Ammon's horn (tissue), 1 donor: ENCODE measurements at regions not wholly inside any gene's neighbourhood (a gene's known extent, or its start where the extent isn't known, plus 50 kb on each side); places are given as distances from the start of the nearest gene placed in this dataset.
A peak's percentile ranks its signal among the peaks of the same experiment; 100 is the strongest.

Experiments
- DNase-seq: peaks from one replicate; pipeline ENCODE4 v3.0.0-alpha.2; 2016; ENCODE audit warnings: low spot score

DNA sequence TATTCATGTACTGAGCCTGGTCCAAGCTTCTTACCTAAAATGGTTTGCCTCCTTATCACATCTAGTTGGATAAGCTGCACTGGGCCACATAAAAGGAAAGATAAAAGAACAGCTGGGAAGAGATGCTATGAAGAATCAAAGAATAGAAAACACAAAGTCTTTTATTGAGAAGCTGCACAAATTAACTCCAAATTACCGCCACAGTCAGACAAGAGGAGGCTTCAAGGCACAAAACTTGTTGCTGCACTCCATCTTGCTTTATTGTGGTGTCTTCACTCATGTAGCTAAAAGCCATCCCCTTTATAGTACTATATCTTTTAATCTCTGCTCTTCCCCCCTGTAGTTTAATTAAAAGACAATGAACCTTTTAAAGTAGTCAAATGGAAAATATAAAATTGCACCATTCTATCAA is 330.6 kb upstream of the PMFBP1 start:
- no peak for DNase-seq

DNA sequence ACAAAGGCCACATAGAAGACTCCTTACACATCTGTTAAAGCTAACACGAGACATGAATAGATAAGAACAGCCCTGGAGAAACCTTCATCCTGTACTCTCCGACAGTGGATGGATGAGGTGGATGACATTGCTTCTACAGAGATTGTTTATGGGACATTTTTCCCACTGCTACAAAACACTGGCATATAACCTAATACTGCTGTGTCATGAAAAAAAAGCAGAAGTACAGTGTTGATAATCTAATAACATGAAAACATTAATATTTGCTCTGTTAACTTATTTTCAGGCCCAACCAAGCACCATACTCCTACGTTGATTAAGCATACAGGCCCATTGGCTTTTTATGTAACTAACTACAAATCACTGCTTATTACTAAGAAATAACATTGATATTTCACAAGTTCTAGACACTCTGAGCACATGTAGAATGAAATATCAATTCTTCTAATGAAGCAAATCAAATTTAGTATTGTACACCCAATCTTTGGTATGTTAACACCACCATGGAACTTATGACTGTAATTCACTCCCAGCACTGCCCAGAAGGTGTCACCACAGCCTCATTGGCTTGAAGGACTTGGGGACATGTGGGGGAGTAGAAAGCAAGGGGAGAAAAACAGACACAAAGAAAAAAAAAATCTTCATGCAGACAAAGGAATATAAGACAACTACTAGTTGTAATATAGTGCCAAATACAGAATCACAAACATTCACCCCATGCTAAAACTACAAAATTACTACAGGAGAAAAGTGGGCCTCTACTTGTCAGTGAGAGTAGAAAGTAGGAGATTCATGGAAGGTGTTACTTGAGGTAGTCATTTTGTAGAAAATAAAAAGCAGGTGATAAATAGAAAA is 330.0 kb upstream of the PMFBP1 start:
- DNase-seq, result peak; percentile 75

DNA sequence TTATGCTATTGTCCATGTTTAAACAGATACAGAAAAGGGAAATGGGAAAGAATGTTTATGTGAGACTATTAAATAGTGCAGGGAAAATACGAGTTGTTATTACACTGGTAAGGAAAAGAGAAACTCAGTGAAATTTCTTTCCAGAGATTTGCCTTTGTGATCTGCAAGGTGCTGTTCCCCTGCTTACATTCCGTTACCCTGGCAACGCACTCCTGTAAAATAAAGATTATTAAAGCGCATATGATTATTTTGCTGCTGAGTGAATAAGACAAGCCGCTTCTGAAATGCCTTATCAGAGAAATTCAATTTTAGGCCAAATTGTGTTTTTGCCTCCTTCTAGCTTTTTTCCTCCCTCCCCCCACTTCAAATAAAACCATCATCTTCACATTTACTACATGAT is 328.6 kb upstream of the PMFBP1 start:
- DNase-seq, result no peak

DNA sequence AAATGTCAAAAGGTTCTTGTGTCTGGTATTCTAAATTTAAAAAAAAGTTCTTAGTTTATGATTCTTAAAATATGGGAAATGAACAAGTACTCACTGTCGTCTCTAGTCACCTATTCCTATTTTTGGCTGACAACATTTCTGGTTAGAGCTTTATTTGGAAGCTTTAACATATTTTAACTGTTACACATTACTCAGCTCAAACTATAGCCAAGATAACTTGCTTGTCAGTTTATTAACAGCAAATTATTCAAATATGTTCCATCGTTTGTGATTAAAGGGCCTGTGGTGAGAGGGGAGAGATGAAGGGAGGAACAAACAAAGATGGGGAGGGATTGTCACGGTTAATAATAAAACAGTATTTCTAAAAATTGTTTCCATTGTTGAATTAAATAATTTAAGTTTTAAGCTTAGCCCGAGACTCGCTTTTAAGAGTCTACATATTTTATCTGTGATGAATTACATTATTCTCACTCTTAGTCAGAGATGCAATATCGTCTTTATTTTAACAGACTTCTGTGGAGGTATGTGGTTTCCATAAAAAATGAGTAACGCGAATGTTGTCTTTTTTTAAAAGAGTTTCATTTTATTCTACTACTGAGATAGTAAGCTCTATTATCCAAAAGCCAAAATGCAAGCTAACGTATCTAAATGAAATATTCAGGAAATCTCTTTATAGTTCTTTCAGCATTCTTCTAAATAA is 321.9 kb upstream of the PMFBP1 start:
- DNase-seq, result no peak

DNA sequence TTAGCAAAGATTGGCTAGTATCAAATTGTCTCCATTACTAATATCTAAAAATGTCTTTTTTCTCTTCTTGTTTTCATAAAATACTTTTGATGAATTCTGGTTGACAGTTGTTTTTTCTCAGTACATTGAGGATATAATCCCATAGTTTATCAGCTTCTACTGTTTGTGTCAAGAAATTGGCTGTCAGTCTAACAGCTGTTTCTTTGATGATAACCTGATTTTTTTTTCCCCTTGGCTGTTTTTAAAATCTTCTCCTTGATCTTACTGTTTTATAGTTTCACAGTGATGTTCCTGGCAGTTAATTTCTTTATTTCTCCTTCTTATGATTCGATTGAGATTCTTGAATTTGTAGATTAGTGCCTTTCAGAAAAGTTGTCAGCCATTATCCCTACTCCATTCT is 315.3 kb upstream of the PMFBP1 start:
- no peak for DNase-seq

DNA sequence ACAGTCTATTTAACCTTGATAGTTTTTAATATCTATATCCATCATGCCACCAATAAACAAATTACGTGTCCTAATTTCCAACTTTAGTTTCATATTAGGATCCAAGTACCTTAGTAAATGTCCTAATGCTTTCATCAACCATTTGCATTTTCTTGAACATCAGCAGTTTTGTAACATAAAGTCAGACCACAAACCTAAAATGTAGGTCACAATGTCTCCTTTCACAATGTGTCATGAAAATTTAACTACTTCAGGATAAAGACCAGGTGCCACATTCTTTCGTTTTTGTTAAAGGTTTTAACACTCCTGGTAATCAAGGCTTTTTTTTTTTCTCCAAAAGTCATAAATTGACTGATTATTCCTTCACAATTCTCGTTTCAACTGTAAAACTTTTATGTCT is 310.7 kb upstream of the PMFBP1 start:
- DNase-seq, result no peak

DNA sequence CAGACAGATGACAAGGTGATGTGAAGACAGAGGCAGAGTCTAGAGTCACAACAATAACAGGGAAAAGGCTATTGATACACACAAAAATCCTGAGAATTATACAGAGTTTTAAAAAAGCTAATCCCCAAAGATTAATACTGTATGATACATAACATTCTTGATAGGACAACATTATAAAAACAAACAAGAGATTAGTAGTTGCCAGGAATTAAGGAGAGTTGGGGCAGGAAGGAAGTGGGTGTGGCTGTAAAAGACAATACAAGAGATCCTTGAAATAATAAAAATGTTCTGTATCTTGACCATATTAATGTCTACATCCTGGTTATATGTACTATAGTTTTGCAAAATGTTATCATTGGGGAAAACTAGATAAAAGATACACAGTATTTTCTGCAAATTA is 309.5 kb upstream of the PMFBP1 start:
- no peak for DNase-seq

DNA sequence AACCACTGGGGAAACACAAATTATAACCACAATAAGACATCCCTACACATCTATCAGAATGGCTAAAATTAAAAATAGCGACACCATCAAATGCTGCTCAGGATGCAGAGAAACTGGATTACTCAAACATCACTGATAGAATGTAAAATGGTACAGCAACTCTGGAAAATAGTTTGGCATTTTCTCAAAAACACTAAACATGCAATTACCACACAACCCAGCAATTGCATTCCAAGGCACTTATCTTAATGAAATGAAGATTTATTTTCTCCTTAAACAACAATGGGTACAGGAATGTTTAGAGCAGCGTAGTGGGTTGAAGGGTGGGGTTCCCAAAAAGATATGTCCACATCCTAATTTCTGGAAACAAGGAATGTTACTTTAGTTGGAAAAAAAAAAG is 309.0 kb upstream of the PMFBP1 start:
- no peak for DNase-seq

DNA sequence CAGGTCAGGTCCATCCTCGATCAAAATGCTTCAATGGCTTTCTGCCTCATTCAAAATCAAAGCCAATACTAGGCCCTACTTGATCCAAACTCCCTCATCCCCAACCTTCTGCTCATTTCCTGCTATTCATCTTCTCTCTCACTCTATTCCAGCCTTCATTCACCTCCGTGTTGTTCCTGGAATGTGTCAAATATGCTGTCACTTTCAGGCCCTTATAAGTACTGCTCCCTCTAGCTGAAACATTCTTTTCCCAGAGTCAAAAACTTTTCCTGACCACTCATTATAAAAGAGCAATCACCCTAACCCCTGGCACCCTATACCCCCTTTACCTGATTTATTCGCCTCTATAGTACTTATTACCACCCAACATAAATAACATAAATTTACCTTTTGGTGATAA is 303.7 kb upstream of the PMFBP1 start:
- no peak for DNase-seq

DNA sequence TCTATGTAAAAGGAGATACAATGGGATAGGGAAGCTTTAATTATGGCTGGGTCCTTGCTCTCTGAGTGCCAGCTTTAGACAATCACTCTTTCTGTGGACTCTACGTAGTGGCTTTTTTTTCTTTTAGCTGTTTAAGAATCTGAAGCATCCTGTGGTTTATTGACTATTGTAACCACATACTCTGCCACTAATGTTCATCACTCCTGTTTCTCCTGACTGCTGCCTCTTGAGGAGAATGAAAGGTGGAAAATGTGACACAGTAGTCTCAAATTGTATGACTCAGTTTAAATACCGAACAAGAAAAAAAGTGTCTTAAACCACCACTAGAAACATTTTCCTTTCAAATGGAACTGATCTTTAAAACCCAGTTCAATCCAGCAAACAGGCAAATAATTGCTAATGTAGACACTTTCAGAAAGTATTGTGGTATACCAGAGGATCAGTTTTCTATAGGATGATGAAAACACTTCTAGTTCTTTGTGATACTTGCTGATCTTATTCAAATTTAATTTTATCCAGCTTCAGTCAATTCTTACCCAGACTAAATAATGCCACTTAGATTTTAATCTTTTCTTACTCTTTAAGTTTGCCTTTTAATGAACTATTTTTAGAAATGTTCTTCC is 302.7 kb upstream of the PMFBP1 start:
- DNase-seq, result no peak

DNA sequence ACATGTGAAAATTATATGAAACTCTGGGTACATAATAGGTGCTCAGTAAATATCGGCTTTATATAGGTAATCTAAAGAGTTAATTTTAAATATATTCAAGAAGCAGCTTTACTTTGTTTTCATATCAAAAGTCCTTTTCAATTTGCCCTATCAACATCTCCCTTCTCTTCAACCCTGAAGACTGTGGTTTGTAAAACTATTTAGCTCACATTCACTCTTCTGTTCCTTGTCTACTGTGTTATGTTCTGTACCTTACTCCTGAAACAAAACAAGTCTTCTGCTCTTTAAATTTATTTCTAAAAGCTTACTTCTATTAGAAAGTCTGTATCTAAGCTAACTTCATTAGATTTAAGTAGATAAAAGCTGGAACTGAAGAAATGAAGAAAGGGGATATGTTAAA is 301.7 kb upstream of the PMFBP1 start:
- DNase-seq, result no peak

DNA sequence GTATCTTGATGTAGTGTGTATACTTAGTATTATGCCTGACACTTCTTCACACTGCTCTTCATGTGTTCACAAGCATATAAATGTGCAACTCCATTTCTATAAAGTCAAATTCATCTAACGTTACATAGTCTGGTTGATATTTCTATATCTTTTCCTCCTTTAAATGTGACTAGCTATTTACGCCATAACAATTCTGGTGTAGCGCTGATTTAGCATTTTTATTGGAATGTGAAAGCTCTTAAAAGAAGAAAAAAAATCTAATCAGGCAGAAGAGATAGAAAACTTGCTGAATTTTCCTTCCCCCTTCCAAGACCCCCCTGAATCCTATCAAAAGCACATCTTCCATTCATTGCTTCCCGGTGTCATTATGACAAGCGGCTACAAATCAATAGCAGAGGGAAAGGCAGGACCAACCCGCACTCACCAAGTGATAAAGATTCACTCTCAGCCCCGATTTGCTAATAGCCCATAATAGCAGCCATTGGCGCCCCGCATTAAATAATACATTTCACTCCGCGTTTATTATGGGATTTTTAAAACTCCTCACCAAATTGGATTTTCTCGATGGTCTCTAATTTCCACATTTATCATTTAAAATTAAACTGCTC is 299.5 kb upstream of the PMFBP1 start:
- DNase-seq, result no peak

DNA sequence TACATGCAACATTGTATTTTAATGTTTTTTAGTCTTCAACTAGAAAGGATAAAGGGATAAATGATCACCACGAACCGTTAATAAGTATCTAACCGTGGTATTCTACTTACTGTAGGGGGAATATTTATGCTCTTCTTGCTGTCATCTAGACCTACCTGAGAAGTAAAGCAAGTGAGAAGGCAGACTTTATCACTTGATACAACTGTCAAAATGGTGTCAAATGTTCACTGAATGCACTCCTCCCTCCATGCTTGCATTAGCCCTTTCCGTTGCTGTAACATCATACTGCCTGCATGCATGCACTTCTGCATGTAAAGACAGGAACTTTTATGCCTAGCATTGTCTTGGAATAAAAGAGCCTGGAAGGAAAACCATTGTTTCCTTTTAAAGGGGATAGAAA is 298.6 kb upstream of the PMFBP1 start:
- DNase-seq, result no peak

DNA sequence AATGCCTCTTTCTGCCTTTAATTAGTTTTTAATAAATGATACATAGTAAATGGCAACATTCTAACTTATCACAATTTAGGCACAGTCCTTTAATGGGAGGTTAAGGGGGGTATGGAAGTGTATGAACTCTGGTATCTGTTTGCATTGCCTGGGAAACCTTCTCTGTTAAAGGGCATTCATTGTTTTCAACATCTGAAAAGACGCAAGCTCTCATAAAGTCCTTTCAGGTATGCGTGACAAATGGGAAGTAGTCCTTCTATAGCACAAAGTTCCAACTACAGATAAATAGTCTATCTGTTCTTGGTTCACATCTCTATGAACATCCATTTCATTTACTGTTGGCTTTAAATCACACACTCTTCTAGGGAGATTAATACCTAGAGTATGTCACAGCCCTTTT is 298.0 kb upstream of the PMFBP1 start:
- no peak for DNase-seq

DNA sequence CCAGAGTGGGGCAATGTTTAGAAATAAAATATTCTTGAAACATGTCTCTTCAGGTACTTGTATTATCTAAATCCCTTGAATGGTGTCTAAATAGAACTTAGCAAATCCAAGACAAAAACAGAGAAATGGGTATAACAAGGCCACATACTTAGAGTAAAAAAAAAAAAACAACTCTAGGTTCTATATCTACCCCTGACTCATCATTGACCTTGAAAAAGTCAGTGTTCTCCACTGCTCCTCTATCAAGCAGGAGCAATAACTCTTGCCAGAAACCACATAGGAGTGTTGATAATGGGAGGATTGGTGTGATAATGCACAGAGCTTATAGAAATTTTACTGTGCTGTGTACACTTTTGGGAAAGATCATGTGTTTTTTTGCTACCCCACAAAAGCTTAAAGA is 296.6 kb upstream of the PMFBP1 start:
- no peak for DNase-seq

DNA sequence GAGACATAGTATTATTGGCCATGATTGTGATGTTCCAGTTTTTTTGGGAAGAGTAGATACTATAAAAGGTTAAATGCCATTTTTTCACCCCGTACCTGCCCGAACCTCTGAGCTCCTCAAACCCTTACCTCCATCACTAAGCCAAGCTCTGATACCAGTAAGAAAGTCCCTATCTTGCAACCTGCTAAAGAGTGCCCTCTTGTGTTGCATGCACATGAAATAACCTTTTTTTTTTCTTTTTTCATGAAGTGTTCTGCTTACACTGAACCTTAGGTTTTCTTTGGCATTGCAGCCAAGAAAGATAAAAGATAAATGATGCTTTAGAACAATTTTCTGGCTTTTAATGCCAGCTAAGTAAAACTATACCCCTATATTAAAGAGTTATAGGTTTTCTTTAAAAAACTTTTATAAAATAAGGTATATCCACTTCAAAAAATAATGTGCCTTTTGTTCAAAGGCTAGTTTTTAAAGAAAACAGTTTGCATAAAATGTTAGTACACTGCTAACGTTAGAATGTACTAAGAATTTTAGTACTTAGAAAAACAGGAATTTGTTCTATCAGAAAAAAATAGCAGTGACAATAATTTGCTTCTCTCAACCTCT is 295.3 kb upstream of the PMFBP1 start:
- DNase-seq, result peak; percentile 71

DNA sequence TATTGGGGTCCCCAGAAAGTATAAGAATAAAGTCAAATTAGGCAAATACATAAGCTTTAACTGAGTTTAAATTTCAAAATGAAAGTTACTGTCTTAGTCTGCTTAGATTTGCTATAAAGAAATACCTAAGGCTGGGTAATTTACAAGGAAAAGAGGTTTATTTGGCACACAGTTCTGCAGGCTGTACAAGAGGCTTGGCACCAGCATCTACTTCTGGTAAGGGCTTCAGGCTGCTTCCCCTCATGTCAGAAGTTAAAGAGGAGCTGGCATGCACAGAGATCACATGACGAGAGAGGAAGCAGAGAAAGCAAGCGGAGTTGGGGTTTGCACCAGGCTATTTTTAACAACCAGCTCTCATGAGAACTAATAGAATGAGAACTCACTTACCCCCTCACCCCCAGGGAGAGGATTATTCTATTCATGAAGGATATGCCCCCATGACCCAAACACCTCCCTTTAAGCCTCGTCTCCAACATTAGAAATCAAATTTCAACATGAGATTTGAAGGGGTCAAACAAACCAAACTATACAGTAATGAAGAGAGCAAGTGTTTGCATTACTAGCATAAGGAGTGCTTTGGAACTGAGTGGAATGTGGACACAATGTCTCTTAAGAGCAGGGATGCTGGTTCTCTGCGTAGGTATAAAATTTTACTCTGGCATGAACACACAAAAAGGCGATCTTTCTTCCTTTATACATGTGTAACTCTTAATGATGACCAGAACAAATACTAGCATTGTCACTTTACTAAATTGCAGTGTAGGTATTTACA is 292.8 kb upstream of the PMFBP1 start:
- DNase-seq, result no peak

DNA sequence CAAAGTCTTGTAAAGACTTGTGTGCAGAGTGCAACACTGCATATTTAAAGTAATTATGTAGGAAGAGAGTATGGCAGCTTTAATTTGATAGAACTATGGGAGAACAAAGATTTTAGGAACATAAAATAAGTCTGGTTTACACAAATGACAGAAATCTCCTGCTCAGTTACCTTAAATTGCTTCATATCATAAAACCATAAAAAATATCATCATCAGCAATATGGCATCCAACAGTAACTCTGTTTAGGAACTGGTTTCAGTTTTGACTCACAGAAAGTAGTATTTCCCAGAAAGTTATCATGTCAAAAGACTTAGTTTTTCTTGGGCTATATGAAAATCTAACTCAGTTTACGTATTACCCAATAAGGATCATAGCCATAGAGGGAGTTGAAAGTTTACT is 292.1 kb upstream of the PMFBP1 start:
- DNase-seq, result no peak

DNA sequence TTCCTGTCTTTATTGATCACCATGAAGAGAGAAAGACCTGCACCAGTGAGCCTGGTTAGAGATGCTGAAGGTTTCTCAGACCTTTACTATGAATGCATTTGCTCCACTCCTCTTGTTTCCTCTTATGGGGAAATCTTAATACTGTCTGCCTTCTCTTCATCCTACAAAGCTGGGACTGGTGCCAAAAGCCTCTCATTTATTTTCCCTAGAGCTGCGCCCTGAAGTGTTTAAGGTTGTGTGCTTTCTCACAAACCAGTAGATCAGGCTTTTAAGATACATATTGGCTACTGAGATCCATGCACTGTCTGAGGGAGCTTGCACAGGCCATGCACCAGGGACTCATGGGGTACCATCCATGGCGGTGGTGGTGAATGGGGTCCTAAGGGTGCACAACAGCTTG is 286.1 kb upstream of the PMFBP1 start:
- no peak for DNase-seq

DNA sequence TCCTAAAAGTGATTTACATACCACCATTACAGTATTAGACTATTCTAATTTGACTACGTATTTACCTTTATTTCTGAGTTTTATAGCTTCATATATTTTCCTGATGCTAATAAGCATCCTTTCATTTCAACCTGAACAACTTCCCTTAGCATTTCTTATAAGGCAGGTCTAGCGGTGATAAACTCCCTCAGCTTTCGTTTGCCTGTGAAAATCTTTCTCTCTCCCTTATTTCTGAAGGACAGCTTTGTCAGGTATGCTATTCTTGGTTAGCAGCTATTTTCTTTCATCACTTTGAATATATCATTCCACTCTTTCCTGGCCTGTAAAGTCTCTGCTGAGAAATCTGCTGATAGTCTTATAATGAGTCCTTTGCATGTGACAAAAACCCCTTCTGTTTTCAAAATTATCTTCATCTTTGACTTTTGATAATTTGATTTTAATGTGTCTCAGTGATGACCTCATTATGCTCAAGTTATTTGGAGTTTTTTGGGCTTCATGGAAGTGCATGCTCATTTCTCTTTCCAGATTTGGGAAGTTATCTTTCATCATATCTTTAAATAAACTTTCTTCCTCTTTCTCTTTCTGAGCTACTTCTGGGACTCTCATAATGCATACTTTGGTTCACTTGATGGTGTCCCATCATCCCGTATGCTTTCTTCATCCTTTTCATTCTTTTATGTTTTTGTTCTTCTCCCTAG is 285.4 kb upstream of the PMFBP1 start:
- no peak for DNase-seq
